Stimulated activated CD8-positive, alpha-beta memory T cell treated with anti-CD3 and anti-CD28 coated beads, Interleukin-12 subunit alpha, Interleukin-12 subunit beta, amount 100 ng/mL, for 4 hours (primary cell): ENCODE measurements at regions not wholly inside any gene's neighbourhood (a gene's known extent, or its start where the extent isn't known, plus 50 kb on each side); places are given as distances from the start of the nearest gene placed in this dataset.

ENCODE experiments used
- DNase-seq: peaks from one replicate; pipeline ENCODE4 v3.0.0-alpha.2; 2020; ENCODE audit warnings: low read depth

DNA sequence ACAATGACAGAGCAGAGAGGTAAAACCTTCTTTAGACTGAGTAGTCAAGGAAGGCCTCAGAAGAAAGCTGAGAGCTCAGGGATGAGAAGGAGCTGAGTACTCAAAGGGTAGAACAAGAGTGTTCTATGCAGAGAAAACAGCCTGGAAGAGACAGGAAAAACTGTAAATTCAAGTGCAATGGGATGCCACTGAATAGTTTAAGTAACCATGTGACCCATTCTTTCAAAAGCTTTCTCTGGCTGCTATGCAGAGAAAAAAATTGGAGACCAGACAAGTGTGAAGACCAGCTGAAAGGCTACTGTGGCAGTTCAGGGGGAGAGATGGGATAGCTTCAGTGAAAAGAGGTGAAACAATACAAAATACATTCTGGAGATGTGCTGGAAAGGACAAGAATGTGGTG lies 61.3 kb upstream of the RNF38 start:
- DNase-seq = no peak

DNA sequence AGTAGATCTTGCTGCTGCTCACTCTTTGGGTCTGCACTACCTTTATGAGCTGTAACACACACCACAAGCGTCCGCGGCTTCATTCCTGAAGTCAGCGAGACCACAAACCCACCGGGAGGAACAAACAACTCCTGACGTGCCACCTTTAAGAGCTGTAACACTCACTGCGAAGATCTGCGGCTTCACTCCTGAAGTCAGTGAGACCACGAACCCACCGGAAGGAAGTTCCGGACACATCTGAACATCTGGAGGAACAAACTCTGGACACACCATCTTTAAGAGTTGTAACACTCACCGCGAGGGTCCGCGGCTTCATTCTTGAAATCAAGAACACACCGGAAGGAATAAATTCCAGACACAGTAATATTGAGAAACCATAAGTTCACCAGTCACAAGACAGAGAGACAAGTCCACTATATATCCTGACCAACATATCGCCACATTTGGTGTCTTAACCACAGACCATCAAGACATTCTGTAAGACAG lies 58.4 kb upstream of the RNF38 start:
- DNase-seq = peak; percentile 37

DNA sequence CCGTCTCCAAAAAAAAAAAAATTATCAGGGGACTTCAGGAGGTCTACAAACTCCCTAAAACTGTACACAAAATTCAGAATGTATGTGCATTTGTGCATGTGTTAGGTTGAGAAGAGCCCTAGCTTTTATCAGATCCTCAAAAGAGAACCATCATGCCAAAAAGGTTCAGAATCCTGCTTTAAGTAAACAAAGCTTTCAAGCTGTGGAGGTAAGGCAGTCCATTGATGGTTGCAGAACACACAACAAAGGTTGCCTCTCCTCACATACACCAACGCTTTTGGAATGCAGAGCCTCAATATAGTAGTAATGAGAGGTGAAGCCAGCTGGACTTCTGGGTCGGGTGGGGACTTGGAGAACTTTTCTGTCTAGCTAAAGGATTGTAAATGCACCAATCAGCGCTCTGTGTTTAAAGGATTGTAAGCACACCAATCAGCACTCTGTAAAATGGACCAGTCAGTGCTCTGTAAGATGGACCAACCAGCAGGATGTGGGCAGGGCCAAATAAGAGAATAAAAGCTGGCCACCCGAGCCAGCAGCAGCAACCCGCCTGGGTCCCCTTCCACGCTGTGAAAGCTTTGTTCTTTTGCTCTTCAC lies 57.9 kb upstream of the RNF38 start:
- no peak for DNase-seq

DNA sequence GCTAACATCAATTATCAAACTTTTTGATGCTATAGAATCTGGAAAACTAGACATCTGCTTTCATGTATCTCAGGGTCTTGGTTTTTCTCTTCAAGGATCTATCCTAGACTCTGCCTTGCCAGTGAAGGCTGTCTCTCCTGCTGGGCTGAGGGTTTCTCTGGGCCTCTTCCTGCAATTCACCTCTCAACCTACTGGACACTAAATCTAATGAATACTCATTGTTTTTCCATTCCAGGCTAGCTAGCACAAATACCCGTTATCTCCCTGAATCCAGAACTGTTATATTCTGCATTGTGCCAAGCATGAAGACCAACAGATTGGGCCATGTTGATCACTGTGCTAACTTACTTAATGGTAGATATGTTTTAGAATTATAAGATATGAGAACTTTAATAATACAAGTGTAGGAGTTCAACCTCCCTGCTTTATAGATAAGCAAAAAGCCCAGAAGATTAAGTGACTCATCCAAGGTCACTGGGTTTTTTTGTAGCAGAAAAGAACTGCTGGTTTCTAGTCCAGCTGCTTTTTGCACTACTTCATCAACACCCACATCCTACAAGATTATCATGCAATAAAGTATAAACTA lies 56.5 kb upstream of the RNF38 start:
- no peak for DNase-seq

DNA sequence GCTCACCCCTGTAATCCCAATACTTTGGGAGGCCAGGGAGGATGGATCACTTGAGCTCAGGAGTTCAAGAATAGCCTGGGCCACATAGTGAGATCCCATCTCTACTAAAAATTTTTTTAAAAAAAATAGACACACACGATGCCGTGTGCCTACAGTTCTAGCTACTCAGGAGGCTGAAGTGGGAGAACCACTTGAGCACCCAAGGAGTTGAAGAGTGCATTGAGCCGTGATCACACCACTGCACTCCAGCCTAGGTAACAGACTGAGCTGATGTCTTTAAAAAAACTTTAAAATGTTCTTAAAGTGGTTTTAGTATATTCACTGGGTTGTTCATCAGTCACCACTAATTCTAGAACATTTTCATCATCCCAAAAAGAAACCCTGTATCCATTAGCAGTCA lies 51.9 kb upstream of the RNF38 start:
- DNase-seq = no peak

DNA sequence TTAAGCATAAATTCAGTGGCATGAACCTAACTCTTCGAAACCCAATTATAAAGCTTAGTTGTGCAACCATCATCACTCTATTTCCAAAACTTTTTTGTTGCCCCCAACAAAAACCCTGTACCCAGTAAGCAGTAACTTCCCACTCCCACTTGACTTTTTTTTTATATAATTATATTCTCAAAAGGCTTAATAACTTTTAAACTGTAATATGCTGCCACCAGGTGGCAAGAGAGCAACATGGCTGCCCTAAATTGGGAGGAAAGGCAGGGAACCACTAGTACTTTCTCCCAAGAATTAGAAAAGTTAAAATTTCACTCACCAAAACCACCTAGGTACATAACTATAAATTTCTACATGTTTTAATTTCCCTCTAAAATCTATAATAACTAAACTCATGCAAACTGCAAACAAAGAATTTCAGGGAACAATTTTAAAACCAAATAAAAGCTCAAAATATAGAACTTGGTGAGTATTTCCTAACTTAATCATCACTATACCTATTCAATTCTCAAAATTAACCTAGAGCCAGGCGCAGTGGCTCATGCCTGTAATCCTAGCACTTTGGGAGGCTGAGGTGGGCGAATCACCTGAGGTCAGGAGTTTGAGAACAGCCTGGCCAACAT lies 50.2 kb upstream of the RNF38 start:
- no peak for DNase-seq
